ENCODE measurements at regions not wholly inside any gene's neighbourhood (a gene's known extent, or its start where the extent isn't known, plus 50 kb on each side); places are given as distances from the start of the nearest gene placed in this dataset.

GRCh38 chr11:15576769-15577168 lies 462.0 kb downstream of the INSC start:
- TF ChIP-seq CTCF (IDR thresholded peaks at IDR 0.05) (no peak), POLR2A (IDR thresholded peaks at IDR 0.05) (no peak)
